Neural crest cell (in vitro differentiated cells): ENCODE measurements at regions not wholly inside any gene's neighbourhood (a gene's known extent, or its start where the extent isn't known, plus 50 kb on each side); places are given as distances from the start of the nearest gene placed in this dataset.

Experiments
- DNase-seq: peaks from one replicate; pipeline ENCODE4 v3.0.0; 2021; ENCODE audit warnings: low read depth, mixed read lengths, low spot score
- H3K27ac Mint-ChIP-seq: one replicate; pipeline ENCODE4 v1.8.0; 2021; ENCODE audit warnings: mild to moderate bottlenecking, mixed read lengths; ENCODE audit not compliant: unreplicated experiment
- H3K27me3 Mint-ChIP-seq: 2 replicates; pipeline ENCODE4 v1.8.0; 2021; ENCODE audit warnings: low read depth, mild to moderate bottlenecking, mixed read lengths
- H3K36me3 Mint-ChIP-seq: 2 replicates; pipeline ENCODE4 v1.8.0; 2021; ENCODE audit warnings: low read depth, mild to moderate bottlenecking, mixed read lengths
- H3K4me1 Mint-ChIP-seq: 2 replicates; pipeline ENCODE4 v1.8.0; 2021; ENCODE audit warnings: mixed read lengths
- H3K4me3 Mint-ChIP-seq: one replicate; pipeline ENCODE4 v1.8.0; 2021; ENCODE audit warnings: mild to moderate bottlenecking, mixed read lengths
- H3K9me3 Mint-ChIP-seq: 2 replicates; pipeline ENCODE4 v1.8.0; 2021; ENCODE audit warnings: mixed read lengths
- CTCF ChIP-seq: fragments of 200-600 bp; sonication (generic); conservative IDR thresholded peaks from 2 replicates; pipeline ENCODE4 v1.5.0; 2021; ENCODE audit warnings: antibody characterized with exemption, mild to moderate bottlenecking

DNA sequence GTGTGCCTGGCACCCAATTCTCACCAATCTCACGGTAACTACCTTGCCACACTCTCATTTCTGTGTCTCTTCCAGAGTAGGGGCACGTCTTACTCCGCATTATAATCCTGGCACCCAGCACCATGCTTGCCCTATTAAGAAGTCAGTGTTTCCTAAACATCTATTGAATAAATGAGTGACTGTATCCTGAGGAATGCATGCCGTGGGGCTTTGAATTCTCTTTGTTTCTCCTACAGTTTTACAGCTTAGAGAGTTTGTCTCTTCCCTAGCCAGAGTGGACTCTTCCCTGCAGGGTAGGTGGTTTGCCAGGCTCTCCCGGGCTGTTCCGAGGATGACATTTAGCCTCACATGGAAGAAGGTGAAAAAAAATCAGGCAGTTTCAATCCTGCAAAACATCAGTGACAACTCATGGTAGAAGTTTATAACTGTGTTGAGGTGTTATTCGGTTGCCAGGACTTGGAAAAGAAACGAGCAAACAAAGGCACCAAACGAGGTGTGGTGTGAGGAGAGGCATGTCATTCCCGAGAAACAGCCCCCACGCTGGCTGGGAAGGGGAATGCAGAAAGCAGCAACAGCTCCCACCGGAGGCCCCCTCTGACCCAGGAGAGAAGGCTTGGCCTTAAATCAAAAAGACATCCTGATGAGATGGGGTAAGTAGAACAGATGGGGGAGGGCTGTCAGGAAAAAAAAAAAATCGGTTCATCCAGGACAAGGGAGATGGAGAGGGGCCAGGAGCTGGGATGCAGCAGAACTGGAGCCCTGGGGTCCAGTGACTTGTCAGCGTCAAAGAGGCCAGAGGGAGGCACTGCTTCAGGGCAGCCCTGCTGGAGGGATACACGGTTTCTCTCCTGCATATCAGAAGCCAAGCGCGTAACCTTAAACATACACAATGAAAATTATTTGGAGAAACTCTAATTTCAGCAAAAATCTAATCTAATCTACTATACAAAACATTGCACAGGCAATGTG lies 168.4 kb upstream of the ARRDC4 start:
- H3K4me3 Mint-ChIP-seq: no peak overlapping the region
- no peaks in the 10 kb centered on the region for H3K27me3 Mint-ChIP-seq

GRCh38 chr15:97804950-97805349 lies 155.6 kb upstream of the ARRDC4 start:
- Mint-ChIP-seq H3K9me3 (no peaks in the 10 kb centered on the region), H3K4me3 (no peak overlapping the region), H3K36me3 (no peaks in the 10 kb centered on the region), H3K27me3 (no peaks in the 10 kb centered on the region), H3K4me1 (no peaks in the 10 kb centered on the region), H3K27ac (no peak overlapping the region)
- no peak for TF ChIP-seq CTCF
- DNase-seq: no peak

More for the DNA sequence above, 168.4 kb upstream of the ARRDC4 start:
- Mint-ChIP-seq H3K9me3 (no peaks in the 10 kb centered on the region), H3K27ac (no peak overlapping the region), H3K36me3 (no peaks in the 10 kb centered on the region), H3K4me1 (peaks cover 6% of the 10 kb centered on the region)
- DNase-seq: no peak
- no peak for TF ChIP-seq CTCF

DNA sequence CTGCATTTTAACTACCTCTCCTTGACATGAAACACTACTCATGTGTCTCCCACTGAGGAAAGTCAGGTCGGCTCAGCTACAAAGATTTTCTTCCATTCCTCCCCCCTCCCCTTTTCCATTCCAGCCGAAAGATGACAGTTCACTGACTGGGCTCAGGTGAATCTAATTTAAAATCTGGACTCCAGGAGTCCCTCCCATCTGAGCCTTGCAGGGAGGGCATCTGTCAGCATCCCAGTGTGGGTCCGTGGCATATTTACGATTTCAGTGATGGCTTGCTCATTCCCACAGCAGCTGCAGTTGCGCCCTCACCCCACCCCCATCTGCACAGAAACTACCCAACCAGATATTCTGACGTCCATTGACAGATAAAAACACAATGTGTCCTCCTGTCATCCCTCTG lies 153.7 kb upstream of the ARRDC4 start:
- no peak for DNase-seq
- TF ChIP-seq CTCF: no peak
- H3K9me3 Mint-ChIP-seq: peaks cover 7% of the 10 kb centered on the region
- H3K27me3 Mint-ChIP-seq: no peaks in the 10 kb centered on the region
- no peak overlapping the region for H3K27ac Mint-ChIP-seq
- H3K4me3 Mint-ChIP-seq: no peak overlapping the region
- H3K4me1 Mint-ChIP-seq: no peaks in the 10 kb centered on the region
- H3K36me3 Mint-ChIP-seq: peaks cover 3% of the 10 kb centered on the region

GRCh38 chr15:97815835-97816234 lies 144.7 kb upstream of the ARRDC4 start:
- DNase-seq: no peak
- H3K27ac Mint-ChIP-seq: no peak overlapping the region
- peaks cover 2% of the 10 kb centered on the region for H3K36me3 Mint-ChIP-seq
- H3K27me3 Mint-ChIP-seq: no peaks in the 10 kb centered on the region
- H3K4me3 Mint-ChIP-seq: no peak overlapping the region
- peaks cover 8% of the 10 kb centered on the region for H3K9me3 Mint-ChIP-seq
- peaks cover 4% of the 10 kb centered on the region for H3K4me1 Mint-ChIP-seq
- no peak for TF ChIP-seq CTCF

DNA sequence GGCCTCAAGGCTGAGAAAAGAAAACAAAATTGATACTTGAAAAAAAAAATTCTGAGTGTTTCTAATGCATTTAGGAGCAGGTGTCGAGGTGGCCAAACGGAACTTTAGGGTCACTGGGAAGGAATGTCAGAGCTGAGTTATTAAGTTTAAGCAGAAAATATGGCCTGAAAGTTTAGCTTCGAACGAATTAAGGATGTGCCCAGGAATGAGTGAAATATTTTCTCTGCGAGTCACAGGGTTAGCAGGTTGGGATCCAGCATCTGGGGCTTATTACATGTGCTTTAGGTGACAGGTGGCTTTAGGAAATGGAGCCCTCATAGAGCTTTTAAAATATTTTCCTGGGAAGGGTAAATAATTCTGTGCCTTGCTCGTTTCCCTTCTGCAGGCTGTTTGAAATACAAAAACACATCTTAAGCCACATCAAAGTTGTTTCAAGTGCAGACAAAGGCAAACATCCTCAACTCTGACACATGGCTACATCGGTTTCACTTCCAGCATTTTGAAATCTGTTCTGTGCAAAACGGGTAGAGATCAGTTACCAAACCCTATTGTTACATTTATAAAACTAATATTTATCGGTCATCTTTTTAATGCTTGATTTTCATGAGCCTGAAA lies 143.1 kb upstream of the ARRDC4 start:
- Mint-ChIP-seq H3K27me3 (no peaks in the 10 kb centered on the region), H3K4me3 (no peak overlapping the region), H3K27ac (no peak overlapping the region), H3K9me3 (peaks cover under 1% of the 10 kb centered on the region), H3K4me1 (peaks cover 4% of the 10 kb centered on the region), H3K36me3 (no peaks in the 10 kb centered on the region)
- no peak for TF ChIP-seq CTCF
- no peak for DNase-seq
